HG03571 (cell line): ENCODE measurements at regions not wholly inside any gene's neighbourhood (a gene's known extent, or its start where the extent isn't known, plus 50 kb on each side); places are given as distances from the start of the nearest gene placed in this dataset.
"Not testable (repeated sequence)": the region's sequence is repeated elsewhere in the genome, so short reads cannot be mapped to it uniquely, and the experiment has no call there.

ENCODE experiments used
- ATAC-seq: cut with Tn5 transposase; IDR thresholded peaks from one replicate; pipeline ENCODE4 v1.9.1; 2021; ENCODE audit not compliant: unreplicated experiment

DNA sequence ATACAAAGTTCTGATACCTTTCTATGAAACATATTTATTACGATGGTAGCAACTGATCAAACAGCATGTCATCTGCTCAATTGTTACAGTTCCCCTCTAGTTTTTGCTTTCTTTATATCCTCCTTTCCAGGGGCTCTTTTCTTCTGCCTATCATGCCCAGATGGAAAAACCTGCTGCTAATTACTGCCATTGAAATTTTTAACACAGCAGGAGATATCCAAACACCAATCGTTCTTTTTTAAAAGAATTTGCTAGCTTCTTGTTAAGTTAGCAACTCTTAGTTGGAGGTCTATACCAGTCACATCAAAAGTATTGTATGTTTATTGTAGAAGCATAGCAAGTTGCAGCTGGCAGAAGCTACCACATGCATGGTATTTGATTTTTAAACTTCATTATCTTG, 768.5 kb downstream of the NXPH1 start:
- no peak for ATAC-seq

DNA sequence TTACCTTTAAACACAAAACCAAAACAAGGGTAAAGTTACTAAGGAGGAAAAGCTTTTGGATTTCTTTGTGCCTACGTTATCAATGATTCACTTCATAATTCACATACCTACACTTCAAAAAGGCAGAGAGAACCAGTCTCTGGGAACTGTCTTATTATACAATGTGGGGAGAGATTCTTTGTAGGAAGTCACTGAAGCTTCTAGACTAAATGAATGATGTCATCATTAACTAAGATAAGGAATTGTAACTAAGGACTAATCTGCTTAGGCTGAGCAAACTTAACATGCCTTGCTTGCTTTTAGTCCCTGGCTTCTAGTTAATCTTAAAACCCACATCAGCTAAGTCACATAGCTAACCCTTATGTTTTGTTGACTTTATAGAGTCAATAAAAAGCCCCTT, 771.2 kb downstream of the NXPH1 start:
- ATAC-seq: no peak

DNA sequence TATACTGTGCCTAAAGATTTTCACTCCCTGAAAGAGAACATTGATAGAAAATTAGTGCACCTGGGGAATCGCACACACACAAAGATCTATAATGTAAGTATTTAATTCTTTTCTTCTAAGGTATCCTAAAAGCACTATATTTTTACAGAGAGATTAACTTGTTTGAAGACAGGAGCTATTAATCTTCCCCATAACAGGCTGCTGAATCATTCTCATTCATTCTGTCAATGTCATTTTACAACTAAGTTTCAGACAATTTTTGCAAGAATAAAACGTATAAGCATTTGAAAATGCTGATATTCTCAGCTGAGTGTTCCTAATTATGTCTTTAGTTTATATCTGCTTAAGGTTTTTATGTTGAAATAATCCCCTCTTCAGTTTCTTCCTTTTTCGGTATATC, 776.7 kb downstream of the NXPH1 start:
- no peak for ATAC-seq

DNA sequence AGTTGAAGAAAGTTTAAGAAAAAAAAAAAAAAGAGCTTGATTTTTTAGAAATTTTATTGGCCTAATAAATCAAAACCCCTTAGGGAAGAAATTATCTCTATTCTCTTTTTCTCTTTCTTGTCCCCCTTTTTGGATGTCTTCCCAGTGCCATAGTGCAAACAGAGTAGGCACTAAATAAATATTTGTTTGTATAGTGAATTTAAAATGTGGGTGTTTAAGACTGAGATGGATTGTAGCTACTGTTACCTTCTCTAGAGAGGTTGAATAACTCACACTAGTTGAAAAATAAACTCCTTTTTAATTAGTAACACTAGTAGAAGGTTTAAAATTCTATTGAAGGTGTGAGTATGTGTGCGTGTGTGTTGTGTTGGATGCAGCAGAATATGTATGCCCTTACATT, 783.8 kb downstream of the NXPH1 start:
- ATAC-seq: no peak

DNA sequence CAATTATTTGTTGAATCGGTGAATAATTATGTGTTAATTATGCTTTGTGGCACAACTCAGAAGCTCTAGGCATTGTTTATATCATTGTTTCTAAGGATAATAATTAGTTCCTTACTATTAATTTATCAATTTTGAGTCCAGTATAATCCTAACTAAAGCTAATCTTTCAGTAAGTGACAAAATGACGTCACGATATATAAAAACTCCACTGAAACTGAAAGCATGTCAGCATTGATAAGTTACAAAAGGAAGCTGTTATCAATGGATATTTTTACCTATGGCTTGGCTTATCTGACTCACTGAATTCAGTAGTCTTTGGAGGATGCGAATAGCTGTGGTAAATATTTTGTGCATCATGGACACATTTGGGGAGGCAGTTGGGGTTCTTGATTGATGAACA, 793.1 kb downstream of the NXPH1 start:
- no peak for ATAC-seq

DNA sequence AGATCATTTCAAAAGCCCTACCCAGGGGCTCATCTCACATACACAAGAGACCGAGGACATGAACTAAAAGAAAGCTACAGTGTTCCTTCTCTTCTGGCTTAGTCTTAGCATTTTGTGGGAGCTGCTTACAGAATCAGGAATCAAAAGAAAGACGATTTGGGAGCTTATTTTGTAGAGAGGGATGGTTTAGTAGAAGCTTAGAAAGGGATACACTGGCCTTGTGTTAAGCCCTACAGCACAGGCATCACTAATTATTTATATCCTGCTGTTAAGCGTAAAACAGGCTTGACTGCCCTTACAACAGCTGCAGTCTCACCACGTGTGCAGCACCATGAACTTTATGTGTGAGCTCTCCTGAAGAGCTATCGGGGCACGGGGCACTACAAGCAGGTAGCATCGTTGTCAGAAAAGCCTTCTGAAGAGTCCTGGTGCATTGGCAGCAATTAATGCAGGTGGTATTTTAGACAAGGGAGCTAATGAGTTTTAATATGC, 798.3 kb downstream of the NXPH1 start:
- ATAC-seq: no peak

DNA sequence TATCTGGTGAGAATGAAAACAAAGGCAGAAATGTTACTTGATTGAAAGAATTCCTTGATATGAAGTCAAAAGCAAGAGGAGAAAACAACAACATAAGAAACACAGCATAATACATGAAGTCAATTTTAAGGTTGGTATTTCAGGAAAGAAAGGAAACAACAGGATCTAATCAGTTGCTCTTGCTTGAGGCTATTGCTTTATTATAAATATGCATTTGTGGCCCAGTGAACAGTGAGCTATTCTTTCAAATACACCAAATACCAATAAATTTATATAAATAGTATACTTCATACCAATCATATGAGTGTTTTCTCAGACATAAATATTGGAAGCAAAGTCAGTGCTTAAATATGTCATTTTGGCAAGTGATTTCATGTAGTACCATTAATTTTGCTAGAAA, 806.6 kb downstream of the NXPH1 start:
- ATAC-seq: no peak

DNA sequence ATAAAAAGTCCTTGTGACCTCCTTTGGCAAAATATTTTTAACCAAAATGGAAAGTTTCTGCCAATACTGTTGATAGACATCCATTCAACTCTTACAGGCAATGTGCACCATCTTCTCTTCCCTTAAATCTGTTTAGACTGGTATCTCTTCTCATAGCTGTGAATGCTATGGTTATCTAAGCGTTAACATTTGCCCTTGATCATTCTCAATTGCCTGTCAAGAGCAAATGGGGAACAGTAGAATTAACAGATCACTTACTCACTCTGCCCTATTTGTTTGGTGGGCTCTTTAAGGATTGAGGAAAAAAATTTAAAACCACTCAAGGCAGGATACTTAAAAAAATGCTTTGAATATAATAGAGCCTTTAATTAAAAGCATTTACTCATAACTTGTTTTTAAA, 808.4 kb downstream of the NXPH1 start:
- ATAC-seq: no peak

DNA sequence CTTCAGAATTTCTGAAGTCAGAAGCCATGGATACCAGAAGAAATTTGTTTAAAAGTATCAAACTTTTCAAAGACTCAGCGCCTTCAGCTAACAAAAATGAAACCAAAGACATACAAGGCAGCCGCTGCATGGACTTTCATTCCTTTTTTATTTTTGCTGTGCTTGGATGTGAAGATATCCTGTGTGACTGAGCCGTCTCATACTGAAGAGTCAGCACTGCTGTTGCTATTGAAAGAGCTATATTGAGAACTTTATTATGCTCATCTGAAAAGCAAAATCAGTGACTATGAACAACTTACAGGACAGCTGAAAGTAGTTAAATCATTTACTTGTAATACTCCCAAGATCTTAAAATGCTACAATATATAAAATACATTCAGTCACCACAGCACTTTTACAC, 809.2 kb downstream of the NXPH1 start:
- no peak for ATAC-seq

DNA sequence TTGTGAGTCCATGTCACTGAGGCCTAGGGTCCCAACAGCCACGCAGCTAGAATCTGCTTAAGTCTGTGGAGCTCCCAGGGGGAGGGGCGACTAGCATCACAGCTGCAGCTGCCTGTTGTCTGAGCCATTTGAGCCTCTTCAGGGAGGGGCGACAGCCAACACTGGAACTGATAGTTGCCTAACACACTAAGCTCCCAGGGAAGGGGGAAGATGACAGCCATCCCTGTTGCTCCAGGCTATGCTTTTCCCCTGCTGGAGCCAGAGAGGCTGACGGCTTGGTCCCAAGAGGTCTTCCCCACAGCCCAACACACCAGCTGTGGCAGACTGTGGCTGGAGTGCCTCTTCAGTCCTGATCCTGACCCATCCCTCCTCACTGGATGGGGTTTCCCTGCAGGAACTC, 817.5 kb downstream of the NXPH1 start:
- ATAC-seq: no peak

DNA sequence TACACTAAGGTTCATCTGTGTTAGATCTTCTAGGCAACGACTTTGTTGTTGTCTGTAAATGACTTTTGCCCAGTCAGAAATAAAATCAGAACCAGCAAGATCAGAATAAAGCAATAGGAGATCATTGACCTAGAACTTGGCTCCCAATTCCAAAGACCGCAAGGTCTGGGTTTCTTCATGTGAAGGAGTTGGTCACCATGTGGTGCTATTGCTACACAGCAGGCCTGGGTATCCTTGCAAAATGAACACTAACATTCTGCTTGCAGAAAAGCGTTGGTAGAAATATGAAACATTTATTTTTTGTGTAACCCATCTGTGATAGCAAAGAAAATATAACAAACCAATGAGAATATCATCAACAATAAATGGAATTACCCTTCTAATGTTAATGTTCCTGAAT, 831.0 kb downstream of the NXPH1 start:
- ATAC-seq: no peak

DNA sequence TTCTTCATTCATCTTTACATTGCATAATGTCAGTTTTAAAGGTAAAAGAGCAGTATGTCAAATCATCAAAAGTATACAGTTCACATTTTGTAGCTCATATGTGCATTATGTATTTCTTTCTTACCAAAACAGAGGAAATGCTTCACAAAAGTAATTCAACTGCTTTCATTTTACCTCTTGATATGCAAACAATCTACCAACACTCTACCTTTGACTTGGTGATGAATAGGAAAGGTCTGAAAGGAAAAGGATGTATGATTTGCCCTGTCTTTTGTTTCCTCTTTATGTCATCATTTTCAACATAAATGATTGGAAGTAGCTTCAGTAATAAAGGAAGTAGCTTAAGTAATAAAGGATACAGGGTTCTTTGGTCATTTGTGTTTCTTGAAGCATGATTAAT, 846.7 kb downstream of the NXPH1 start:
- no peak for ATAC-seq

DNA sequence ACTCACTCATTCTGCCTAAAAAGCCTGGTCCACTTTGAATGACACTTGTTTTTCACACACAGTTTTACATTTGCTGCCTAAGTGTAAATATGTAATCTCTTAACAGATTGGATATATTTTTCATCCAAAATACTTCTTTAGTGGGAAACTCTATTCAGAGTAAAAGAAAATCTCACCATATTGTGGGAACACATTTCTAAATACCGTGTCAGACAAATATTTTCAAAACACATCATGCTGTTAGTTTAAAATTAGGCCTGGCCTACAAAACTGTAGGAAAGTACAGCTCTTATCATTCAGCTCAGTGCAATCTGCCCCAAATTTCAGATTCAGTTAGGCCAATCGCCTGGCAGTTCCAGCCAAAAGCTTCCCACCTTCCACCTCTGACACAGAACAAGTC, 849.8 kb downstream of the NXPH1 start:
- no peak for ATAC-seq

DNA sequence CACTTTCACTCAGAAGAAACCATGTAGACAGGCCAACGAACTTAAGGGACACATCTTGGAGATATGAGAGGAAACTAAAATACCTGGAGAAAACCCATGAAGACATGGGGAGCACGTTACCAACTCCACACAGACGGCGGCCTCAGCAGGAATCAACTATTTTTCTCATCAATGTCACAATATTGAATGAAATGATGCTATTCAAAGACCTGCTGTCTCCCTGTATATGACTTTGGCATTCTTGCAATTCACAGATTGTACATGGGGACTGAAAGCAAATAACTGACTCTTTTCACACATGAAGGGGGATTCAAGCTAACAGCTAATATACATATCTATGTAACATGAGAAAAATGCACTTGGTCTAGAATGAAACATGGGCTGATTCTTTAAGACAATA, 869.0 kb downstream of the NXPH1 start:
- no peak for ATAC-seq

DNA sequence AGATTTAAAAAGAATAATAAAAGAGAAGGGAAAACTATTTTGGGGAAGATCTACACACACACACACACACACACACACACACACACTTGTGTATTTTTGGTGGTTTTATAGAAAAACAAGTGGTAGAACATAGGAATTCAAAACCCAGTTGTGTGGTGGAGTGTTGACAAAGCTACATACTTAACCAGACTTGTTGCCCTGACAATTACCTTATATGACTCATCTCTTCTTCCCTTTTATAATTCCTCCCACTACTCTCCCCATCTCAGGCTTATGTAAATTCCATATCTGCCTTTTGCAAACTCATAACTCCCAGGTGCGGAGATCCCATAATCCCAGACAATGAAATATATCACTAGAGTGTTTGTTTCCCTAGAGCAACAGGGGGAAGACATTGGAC, 873.7 kb downstream of the NXPH1 start:
- no peak for ATAC-seq

DNA sequence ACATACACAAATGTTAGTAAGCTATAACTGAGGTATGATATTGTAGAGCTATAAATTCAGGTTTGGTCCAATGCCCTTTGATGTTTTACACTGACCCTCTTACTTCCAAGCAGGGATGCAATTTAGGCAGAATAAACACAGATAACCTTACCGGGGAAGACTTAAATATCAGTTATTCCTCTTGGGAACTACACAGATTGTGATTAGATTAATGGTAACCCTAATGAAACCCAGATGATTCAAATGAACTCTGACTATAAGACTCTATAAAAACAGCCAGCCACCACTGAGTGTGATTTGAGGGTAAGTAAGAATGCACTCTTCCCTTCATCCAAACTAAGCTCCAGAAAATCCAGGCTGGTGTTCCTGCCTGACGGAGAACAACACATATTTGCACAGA, 891.1 kb downstream of the NXPH1 start:
- ATAC-seq: no peak

DNA sequence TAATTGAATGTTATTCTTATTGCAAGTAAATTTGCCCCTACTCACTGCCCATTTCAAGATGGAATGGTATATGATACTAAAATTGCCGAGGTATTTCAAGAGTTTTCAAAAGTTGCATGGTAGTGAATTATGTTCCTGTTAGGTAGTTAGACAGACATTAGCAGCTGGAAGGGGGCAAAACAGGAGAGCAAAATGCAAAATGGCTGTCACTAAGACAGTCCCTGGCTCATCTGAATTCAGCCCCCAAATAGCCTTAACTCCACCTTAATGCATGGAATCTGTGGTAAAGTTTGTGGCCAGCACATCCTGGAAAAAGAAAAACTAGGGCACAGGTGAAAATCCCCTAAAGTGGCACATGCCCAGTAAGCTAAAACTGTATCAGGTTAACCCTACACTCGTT, 894.9 kb downstream of the NXPH1 start:
- no peak for ATAC-seq

DNA sequence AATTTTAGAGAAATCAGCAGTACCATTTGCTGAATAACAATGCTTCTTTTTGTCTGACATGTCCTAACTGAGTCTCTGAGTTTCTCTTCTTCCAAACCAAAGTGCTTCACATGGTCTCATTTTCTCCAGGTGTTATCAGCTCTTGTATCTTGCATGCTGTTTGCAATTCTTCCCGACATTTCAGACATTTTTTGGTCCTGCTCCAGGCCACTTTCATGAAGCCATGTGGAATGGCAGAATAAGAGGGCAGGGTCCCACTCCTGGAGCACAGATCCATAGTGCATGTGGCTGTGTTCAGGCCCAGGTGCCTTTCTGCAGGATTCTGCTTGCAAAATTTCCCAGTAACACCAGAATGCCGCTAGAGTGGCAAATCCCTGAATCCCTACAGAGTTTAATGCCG, 916.2 kb downstream of the NXPH1 start:
- no peak for ATAC-seq

DNA sequence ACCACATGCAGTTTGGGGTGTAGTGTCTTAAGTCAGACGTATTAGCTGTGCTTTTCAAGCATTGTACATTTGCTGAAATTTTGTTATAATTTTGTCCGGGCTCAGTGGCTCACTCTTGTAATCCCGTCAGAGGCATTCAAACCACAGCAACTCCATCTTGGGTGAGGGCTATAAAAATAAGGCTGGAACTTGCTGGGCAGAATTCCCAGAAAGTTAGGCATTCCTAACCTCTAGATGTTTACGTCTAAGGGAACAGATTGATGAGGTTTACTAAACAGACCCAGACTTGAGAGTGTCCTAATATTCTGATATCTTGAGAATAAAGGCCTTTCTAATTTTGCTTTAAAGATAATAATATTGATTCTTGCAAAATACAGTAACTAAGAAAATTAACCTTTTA, 957.8 kb downstream of the NXPH1 start:
- no peak for ATAC-seq

DNA sequence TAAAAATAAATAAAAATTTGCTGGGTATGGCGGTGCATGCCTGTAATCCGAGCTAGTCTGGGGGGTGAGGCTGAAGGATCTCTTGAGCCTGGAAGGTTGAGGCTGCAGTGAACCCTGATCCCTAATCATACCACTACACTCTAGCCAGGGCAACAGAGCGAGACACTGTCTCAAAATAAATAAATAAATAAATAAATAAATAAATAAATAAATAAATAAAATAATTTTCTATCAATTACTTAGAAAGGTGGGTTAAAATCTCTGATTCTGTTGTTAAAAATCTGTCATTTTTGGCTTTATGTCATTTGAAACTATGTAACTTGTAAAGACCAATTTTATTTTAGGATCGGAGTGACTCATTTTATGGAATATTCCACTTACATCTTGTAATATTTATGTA, 958.6 kb downstream of the NXPH1 start:
- no peak for ATAC-seq

DNA sequence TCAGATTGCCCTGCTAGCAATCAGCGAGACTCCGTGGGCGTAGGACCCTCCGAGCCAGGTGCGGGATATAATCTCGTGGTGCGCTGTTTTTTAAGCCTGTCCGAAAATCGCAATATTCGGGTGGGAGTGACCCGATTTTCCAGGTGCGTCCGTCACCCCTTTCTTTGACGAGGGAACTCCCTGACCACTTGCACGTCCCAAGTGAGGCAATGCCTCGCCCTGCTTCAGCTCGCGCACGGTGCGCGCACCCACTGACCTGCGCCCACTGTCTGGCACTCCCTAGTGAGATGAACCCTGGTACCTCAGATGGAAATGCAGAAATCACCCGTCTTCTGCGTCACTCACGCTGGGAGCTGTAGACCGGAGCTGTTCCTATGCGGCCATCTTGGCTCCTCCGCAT, 971.0 kb downstream of the NXPH1 start:
- not testable (repeated sequence) for ATAC-seq

DNA sequence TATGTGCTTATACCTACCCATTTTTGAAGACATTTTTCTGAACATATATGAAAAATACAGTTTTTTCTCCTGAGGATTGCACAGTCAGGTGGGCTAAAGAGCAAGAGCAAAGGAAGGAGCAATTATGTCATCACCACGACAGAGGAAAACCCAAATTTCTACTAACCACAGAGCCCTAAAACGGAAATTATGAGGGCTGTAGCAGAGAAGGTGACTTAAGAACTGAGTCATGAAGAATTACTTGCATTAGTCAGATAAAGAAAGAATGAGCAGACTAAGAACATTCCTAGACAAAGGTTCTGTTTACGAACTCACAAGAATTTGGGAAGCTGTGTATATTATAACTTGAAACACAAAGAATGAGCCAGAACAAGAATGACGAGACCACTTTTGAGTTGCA, 974.4 kb downstream of the NXPH1 start:
- ATAC-seq: no peak

DNA sequence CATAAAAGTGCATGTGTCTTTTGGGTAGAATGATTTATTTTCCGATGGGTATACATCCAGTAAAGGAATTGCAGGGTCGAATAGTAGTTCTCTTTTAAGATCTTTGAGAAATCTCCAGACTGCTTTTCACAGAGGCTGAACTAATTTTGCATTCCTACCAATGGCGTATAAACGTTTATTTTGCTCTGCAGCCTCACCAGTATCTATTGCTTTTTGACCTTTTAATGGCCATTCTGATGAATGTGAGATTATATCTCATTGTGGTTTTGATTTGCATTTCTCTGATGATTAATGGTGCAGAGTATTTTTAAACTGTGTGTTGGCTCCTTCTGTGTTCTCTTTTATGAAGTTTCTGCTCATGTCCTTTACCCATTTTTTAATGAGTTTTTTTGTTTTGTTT, 1020.1 kb downstream of the NXPH1 start:
- no peak for ATAC-seq

DNA sequence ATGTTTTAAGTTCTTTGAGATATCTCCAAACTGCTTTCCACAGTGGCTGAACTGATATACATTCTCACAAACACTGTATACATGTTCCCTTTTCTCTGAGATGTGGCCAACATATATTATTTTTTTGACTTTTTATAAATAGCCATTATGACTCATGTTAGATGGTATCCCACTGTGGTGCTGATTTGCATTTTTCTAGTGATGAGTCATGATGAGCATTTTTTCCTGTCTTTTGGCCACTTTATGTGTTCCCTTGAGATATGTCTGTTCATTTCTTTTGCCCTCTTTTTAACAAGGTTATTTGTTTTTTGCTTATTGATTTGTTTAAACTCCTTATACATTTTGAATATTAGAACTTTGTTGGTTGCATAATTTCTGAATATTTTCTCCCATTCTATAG, 1055.1 kb downstream of the NXPH1 start:
- no peak for ATAC-seq
